ENCODE measurements at regions not wholly inside any gene's neighbourhood (a gene's known extent, or its start where the extent isn't known, plus 50 kb on each side); places are given as distances from the start of the nearest gene placed in this dataset.
A peak's percentile ranks its signal among the peaks of the same experiment; 100 is the strongest.
"Not testable (repeated sequence)": the region's sequence is repeated elsewhere in the genome, so short reads cannot be mapped to it uniquely, and the experiment has no call there.

DNA sequence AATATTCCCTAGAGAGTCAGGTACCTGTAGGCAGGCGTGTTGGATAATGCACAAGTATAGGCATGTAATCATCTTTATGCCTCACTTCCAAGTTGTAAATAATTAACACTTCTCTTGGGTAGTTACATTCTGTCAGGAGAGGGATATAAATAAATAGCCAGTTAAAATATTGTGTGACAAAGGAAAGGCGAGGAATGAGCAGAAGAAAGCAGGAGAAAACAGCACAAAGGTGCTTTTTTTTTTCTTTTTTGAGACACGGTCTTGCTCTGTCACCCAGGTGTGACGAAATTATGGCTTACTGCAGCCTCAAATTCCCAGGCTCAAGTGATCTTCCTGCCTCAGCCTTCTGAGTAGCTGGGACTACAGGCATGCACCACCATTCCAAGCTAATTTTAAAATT is 99.2 kb upstream of the LYZL2 start:
- no peak for DNase-seq

DNA sequence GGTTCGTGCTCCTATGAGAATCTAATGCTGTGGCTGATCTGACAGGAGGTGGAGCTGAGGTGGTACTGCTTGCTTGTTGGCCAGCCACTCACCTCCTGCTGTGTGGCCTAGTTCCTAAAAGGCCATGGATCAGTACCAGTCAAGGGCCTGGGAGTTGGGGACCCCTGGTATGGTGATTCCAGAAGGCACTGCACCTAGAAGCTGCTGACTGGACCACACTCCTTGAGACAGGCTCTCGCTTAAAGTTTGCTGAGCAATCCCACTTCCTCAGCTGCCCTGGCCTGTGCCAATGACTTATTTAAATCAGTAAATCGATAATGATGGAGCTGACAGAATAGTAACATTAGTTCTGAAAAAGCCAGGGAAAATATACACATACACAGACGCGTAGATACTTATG is 98.6 kb upstream of the LYZL2 start:
- no peak for DNase-seq

DNA sequence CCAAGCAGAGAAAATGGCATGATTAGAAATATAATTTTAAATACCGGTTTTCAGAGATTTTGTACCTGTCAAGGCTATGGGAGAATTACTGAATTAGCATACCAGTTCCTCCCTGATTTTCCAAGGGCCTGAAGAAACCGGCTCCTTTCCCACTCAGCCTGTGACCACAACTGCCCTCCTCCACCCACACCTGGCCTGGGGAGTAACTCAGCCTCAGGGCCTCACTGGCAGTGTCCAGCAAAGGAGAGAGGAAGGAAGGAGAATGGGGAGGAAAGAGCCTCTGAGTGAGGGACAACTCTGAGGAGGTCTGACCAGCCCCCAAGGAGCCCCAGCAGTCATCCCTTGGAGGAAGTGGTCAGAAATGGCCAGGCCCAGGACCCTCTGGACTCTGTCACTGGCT is 98.0 kb upstream of the LYZL2 start:
- no peak for DNase-seq

DNA sequence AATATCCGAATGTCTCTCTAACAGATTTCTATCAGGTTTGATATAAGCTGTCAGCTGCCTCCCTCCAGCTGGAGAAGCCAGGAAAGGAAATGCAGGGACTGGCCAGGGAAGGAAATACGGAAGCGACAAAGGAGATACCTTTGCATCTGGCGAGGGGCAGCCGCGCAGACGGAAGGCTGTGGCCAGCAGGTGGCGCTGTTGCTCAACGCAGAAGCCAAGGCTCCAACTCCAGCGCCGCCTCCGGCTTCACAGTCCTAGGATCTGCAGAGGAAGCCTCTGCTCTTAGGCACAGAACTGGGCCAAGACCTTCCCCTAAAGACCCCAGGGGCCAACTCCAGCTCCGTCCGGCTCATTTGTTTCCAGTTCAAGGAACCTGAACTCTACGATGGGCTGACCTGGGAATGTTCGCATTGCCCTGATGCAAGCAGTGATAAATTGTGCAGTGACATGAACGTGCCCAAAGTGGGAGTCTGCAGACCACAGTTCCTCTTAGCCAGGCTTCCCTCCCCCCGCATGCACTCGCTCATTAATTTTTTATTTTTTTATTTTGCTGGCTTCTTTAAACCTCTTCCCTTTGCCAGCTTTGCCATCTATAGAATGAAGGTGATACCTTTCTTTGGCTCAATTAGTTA is 97.3 kb upstream of the LYZL2 start:
- DNase-seq = peak in 1 of 2 experiments; percentile 19

DNA sequence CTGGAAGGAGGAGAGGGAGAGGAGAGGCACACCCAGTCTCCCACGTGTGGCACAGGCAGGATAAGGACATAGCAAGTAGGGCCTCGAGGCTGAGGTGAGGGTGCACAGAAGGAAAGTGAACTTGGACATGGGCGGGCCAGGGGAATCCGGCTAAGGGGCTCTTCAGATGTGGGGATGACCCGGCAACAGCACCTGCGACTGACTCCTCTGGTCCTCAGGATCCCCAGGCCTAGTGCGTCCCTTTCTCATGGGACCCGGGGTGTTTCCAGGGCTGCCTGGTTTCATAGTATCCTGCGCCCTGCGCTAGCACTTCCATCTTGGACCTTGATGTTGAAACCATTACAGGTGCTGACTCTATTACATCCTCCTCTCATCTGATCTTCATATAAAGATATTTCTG is 96.1 kb upstream of the LYZL2 start:
- DNase-seq = no peak

DNA sequence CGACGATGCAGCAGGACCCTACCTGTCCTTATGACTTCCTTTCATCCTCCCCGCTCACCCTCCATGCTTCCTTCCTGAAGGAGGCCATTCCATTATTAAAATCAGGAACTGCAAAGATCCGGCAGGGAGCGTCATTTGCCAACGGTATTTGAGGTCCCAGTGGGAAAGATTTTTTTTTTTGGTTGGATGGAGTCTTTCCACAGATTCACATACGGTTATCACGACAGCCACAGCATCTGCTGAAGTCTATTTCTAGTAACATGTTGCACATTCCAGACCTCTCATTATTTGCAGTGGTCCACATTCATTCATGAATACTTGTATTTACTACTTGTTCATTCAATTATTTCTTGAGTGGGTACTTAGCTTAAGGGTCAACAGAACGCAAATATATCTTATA is 94.7 kb upstream of the LYZL2 start:
- no peak for DNase-seq

DNA sequence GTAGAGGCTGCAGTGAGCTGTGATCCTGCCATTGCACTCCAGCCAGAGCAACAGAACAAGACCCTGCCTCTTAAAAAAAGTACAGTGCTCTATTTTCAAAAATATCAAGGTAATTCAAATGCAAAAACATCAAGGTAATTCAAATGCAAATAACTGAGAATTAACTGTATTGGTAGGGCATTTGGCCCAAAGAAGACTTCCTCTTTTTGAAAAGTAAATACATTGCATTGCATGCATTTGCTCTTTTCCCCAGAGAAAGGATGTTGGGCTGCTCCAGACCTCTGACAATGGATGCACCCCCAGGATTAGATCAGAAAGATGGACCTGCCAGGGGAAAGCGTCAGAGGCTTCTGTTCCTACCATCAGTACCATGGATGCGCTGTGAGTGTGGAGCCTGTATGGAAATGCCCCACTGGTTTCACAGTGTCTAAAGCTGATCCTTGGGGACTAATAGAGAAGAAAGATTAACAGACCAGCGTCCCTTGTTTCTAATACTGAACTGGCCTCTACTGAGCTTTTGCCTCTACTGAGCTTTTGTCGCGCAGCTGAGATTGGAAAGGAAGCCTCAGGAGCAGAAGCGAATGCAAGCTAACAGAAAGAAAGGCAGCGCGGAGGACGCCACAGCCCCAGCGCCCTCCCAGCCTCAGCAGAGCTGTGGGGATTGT is 93.5 kb upstream of the LYZL2 start:
- no peak for DNase-seq

DNA sequence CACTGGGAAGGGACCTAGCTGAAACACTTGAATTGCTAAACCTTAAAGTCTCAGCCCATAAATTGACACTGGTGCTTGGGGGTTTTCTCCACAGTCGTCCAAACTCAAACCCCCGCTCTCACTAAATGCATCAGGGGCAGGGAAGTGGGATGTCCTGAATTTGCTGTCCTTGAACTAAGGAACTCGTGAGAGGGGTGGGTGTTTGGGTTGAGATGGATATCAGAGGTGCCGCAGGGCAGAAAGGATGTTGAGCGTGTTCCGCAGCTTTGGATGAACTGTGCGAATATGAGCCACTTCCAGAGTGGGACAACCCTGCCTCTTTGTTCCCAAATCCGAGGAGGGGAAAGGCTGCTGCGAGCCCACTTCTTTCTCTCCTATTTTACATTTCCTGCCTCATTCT is 90.3 kb upstream of the LYZL2 start:
- no peak for DNase-seq

DNA sequence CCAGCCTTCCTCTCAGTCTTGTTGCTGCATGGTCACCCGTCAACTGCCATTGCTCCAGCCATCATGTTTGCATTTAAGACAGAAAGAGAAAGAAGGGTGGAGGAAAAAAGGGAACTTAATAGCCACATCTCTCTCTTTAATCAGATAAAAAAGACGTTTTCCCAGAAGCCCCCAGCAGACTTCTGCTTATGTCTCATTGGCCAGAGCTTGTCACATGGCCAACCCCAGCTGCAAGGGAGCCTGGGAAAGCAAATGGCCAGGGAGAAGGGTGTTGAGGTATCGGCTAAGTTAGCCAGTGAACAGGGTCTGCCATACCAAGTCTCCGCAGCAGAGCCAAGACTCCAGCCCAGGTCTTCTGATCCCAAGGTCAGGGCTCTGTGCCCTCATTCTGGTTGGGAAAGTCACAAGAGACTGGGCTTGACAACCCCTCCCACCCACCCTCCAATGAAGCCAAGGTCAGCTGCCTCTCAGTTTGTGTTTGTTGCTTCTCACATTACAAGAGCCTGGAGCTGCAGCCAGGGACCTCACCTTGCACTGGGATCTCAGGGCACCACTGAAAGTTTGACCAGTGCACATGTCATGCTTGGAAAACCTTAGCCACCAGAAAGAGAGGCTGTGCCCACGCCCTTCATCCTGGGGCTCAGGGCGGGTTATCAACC is 80.3 kb upstream of the LYZL2 start:
- no peak for DNase-seq

DNA sequence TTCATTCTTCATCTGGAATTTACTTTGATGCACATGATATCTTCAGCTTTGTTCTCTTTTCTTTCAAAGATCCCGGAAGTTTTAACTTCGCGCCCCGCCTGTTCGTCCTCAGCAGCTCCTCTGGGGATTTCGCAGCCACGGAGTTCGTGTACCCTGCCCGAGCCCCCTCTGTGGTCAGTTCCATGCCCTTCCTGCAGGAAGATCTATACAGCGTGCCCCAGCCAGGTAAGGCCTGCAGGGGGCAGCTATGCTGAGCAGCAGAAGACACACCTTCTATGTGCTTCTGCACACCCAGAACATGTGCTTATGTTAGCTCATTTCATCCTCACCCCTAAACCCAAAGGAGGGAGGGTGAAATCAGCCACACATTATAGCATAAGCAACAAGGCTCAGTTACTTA is 79.7 kb upstream of the LYZL2 start:
- DNase-seq = no peak

DNA sequence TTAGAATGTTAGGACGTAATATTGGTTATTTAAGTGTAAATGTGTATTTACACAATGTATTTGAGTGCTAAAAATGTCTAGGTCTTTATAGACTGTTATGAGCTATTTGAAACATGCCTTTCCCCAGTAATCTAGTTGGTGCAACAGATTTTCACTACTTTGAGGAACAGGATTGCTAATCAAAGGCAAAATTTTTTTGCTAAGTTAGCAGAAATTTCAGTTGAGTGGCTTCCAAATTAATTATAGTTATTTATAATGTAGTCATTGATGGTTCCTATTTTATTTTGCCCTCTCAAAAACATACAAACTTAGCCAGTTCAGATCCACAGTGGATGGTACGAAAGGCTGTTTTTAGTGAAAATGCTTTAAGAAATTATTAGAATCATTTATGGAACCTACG is 78.7 kb upstream of the LYZL2 start:
- DNase-seq = no peak

DNA sequence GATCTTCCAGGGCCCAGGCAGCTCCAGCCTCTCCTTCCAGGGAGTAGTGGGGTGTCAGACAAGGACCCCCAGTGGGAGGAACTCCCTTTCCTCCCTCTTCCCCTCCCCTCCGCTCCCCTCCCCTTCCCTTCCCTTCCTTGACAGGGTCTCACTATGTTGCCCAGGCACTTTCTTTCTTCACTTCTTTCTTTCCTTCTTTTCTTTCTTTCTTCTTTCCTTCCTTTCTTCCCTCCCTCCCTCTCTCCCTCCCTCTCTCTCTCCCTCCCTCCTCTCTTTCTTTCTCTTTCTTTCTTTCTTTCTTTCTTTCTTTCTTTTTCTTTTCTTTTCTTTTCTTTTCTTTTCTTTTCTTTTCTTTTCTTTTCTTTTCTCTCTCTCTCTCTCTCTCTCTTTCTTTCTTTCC is 76.6 kb upstream of the LYZL2 start:
- DNase-seq = not testable (repeated sequence)

DNA sequence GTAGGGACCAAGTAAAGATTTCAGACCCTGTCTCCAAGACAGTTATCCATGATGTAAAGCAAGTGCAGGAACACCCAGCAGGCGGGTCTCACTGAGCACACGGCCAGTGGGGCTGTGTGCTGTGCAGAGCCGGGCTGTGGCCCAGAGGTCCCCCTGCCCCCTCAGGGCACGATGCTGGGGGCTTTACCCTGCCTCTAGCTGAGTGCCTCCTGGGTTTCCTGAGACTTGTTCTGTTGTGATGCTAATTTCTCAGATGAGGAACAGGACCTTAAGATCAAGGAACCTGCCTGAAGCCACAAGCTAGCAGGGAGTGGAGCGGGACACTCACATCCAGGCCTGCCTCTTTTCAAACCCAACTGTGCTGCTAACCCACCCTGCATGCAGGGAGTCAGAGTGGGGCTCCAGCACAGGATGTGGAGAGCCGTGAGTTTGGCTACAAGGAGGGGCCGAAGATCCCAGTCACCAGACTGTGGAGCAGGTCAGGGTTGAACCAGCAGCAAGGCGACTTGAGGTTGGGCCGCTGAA is 76.1 kb upstream of the LYZL2 start:
- DNase-seq = no peak

DNA sequence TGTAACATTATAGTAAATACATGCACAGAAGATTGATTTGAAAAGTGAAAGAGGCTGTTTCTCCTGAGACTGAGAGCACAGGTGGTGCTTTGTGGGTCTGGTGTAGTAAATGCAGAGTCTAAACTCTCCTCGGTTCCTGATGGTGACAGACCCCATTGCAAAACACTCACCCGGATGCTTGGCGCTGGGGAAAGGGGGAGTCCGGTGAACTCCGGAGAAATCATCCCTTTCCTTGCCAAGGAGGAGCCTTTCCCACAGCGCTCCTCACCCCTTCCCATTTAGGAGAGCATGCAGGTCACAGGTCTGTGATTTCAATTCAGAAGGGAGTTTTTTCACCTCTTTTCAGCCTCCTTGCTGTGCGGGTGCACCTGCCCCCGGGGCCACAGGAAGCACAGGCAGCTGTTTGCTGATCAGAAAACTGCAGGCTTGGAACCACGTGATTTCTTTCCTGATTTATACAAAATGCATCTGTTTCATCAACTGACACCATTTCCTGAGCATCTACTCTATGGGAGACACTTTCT is 75.6 kb upstream of the LYZL2 start:
- peak in 1 of 2 experiments; percentile 15 for DNase-seq

DNA sequence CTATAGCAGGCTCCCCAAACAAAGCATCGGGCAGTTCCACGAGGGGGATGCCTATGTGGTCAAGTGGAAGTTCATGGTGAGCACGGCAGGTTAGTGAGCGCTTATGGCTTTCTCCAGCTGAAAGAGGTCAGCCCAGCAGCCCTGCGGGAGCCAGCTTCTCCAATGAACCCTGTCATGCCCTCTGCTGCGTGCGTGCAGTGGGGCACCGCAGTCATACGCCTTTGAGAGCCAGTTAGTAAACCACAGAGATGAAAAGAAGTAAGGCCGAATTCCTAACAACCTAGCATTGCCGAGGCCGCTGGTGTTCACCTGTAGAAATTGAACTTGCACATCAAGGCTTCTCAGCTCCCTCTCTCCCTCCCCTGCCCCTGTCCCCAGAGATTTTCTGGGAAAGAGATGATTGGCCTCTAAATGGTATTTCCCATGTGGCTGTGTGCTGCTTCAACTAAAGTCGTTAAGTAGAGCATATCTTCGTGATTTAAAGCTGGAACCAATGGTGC is 75.1 kb upstream of the LYZL2 start:
- not testable (repeated sequence) for DNase-seq

DNA sequence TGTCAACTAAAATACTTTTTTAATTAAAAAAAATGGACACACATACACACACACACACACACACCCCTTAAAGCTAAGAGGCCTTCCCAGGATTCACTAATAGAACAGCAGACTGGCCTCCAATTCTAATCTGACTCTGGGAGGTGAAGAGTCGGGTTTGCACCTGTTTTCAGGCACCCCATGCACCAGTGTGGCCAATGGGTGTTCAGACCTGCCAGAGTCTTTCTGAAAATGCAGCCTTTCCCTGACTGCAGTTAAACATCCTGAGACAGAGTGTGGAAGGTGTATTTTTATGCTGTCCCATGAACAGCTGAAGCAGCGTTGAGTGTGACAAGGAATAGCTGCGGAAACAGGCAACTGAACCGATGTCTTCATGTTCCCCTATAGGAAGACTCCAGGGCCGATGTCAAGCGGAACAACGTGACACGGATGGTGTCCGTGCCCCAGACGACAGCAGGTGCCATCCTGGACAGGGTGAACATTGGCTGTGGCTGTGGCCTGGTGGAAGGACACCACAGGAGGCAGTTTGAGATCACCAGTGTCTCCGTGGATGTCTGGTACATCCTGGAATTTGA is 74.6 kb upstream of the LYZL2 start:
- no peak for DNase-seq

DNA sequence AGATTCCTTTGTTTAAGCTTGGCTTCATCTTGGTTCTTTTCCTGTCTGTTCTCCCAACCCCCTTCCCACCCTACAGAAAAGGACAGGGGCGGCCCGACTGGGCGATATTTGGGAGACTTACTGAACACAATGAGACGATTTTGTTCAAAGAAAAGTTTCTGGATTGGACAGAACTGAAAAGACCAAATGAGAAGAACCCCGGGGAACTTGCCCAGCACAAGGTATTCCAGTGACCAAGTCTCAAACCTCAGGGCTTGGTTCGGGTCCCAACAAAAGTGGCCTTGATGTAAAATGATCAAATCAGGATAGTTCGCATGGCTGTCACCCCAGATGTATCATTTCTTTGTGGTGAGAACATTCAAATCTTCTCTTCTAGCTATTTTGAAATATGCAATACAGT is 73.9 kb upstream of the LYZL2 start:
- DNase-seq = not testable (repeated sequence)

DNA sequence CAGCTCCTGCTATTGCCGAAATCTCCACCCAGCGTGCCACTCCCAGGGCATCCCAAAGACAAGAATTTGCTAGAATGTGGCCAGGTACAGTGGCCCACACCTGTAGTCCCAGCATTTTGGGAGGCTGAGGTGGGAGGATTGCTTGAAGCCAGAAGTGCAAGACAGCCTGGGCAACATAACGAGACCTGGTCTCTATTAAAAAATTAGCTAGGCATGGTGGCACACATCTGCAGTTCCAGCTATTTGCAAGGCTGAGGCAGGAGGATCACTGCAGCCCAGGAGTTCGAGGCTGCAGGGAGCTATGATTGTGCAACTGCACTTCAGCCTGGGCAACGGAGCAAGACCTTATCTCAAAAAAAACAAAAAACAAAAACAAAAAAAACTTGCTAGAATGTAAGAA is 73.3 kb upstream of the LYZL2 start:
- DNase-seq = no peak

DNA sequence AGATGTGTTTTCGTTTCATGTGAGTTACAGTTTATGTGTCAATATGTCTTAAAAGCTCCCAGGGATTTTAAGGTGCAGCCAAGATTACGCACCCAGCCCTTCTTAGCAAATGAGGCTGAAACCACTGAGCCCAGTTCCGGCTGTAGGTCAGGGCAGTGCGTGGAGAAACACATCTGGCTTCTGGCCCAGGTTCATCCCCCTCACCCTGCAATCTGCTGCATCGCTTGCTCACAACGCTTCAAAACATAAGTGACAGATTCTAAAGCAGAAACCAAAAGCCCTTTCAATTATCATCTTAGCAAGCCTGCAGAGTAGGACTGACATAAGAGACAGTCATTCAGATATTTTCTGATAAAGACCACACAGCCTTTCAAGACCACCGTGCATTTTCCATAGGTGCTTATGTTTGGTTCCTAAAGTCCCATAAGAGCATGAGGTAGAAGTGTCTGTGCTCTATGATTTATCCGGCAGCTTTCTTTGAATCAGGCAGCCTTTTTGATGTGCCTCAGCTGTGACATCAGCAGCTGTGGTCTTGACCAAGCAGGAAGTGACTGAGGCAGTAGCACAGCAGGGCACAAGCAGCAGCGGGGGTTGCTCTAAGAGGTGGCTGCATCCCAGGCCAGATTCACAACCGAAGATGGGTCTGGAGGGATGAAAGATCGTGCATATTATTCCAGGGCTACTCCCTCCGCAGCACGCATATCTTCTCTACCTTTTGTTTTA is 72.1 kb upstream of the LYZL2 start:
- DNase-seq = peak in 1 of 2 experiments; percentile 0

DNA sequence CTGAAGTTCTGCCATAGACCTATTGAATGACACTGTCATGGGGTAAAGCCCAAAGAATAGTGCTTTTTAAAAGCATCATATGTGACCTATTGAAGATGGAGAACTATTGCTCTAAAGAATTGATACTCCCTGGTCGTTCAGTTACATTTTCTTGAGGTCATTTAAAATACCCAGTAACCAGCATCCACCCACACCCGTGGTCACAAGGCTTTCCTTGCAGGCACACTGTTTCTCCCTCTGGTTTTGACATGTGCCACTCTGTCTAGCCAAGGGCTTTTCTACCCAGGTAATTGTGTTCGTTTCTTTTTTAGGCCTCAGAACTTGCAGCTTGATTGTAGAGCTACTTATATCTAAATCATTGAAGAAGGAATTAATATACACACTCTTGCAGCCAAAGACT is 68.3 kb upstream of the LYZL2 start:
- no peak for DNase-seq

DNA sequence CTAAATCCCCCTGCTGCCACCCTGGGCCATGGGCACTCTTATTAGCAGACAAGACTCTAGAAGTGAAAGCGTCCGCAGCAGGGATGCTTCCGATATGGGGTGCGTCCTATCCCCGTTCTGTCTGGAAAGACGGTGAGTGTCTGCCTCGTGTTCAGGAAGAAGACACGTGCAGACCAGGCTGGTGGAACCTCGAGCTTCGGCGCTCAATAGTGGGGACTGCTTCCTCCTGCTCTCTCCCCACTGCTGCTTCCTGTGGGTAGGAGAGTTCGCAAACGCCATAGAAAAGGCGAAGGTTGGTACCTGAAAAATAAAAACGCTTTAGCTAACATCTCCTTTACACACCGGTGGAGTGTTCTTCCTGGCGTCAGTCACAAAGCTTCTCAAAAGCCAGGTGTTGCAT is 67.7 kb upstream of the LYZL2 start:
- DNase-seq = not testable (repeated sequence)

DNA sequence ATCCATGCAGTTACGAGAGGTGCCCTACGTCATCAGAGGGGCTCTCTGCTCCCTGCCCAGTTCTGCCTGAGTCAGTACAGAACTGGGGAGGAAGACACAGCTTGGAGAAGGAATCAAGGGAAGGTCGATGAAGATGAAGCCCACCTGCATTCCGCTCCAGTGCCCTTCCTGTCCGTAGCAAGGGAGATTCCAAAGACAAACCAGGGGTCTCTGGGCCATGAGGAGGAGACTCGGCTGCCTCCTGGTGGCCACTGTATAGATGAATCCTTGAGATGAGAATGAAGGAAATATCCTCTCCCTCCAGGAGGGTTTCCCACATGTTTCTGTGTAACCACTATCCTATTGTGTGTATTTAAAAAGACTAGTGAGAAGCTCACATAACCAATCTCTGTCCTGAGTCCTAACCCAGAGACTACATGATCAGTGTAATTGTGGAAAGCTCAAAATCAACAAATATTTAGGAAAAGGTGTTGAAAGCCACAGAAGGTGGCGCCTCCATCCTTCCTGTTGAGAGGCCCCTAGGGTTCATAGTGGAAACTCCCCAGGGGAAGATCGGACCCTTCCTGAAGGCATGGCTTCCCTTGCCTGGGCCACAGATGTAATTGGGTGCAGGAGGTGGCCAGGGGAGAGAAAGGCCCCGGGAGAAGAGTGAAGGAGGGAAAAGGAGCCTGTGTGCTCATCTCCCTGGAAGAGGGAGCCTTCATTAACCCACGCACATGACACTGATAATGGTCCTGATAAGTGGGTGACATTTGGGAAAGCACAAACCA is 67.0 kb upstream of the LYZL2 start:
- DNase-seq = not testable (repeated sequence)
